AG10803 (cell line): ENCODE measurements at regions not wholly inside any gene's neighbourhood (a gene's known extent, or its start where the extent isn't known, plus 50 kb on each side); places are given as distances from the start of the nearest gene placed in this dataset.
"Not testable (repeated sequence)": the region's sequence is repeated elsewhere in the genome, so short reads cannot be mapped to it uniquely, and the experiment has no call there.

Experiments
- DNase-seq: peaks from one replicate; pipeline ENCODE4 v3.0.0; 2010; ENCODE audit warnings: low read depth
- H3K4me3 ChIP-seq: 2 replicates; pipeline ENCODE4 v1.5.1; 2011; ENCODE audit warnings: mild to moderate bottlenecking, low read length, control low read depth
- TF ChIP-seq, protein P1 (sequence below): conservative IDR thresholded peaks from 2 replicates; pipeline ENCODE4 v1.5.1; 2011; ENCODE audit warnings: mild to moderate bottlenecking, low read length, control low read depth, inconsistent platforms

GRCh38 chr10:123240776-123241175 is 86.6 kb downstream of the BUB3 start:
- no peak for DNase-seq
- TF ChIP-seq, protein P1, sequence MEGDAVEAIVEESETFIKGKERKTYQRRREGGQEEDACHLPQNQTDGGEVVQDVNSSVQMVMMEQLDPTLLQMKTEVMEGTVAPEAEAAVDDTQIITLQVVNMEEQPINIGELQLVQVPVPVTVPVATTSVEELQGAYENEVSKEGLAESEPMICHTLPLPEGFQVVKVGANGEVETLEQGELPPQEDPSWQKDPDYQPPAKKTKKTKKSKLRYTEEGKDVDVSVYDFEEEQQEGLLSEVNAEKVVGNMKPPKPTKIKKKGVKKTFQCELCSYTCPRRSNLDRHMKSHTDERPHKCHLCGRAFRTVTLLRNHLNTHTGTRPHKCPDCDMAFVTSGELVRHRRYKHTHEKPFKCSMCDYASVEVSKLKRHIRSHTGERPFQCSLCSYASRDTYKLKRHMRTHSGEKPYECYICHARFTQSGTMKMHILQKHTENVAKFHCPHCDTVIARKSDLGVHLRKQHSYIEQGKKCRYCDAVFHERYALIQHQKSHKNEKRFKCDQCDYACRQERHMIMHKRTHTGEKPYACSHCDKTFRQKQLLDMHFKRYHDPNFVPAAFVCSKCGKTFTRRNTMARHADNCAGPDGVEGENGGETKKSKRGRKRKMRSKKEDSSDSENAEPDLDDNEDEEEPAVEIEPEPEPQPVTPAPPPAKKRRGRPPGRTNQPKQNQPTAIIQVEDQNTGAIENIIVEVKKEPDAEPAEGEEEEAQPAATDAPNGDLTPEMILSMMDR = no peak
- no peak overlapping the region for H3K4me3 ChIP-seq

DNA sequence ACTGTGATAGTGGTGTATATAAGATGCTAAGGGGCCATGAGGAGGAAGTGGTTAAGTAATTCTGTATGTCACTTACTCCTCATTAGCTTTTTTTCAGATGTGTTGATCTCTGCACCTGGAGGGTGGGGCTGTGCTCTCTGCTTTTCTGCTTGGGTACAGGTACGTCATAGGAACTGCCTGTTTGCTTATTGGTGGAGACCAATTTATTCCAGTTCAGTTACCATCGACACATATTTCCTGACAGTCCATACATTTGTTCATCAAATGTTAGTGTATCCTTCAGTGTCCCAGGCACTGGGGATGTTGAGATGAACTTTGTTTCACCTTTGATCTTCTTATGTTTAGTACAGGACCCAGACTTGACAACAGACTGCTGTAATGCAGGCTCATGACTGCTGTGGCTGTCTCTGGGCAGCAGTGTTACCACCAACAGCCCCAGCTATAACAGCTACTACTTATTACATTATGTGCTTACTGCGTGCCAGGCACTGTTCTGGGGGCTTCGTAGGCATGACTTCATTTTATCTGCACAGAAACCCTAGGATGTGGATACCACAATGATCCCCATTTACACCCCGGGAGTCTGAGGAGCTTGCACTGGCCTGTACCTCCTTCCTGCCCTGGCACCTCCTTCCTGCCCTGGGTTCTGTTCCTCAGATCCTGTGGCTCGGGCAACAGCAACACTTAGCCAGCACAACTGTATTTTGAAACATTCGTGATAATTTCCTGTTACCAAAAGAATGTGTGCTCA is 87.4 kb downstream of the BUB3 start:
- DNase-seq = no peak
- H3K4me3 ChIP-seq = no peak overlapping the region
- TF ChIP-seq, protein P1 = no peak

GRCh38 chr10:123244747-123245146 is 90.5 kb downstream of the BUB3 start:
- TF ChIP-seq, protein P1 = no peak
- no peak for DNase-seq
- H3K4me3 ChIP-seq = no peak overlapping the region

- DNase-seq = no peak
- no peak overlapping the region for H3K4me3 ChIP-seq
- TF ChIP-seq, protein P1 = no peak
These were observed 91.1 kb downstream of the BUB3 start for GRCh38 chr10:123245264-123245663.

DNA sequence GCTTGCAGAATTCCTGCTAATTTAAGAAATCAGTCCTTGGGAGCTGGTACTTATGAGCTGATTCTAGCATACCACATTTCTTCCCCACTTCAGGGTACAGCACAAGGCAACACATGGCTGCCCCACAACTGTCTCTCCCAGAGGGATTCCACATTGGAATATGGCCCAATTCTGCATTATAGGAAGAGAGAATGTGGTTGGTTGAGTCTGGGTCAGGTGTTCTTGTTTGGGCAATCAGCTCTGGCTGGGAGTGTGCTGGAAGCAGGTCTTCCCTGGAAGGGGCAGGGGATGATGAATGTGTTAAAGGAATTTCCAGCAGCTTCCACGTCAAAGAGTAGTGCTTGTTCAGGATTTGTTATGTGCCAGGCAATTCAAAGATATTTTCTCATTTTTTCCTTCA is 95.7 kb downstream of the BUB3 start:
- no peak overlapping the region for H3K4me3 ChIP-seq
- TF ChIP-seq, protein P1 = no peak
- no peak for DNase-seq

- TF ChIP-seq, protein P1 = no peak
- no peak for DNase-seq
- no peak overlapping the region for H3K4me3 ChIP-seq
These were observed 96.4 kb downstream of the BUB3 start for GRCh38 chr10:123250640-123251039.

GRCh38 chr10:123252779-123253178 is 98.6 kb downstream of the BUB3 start:
- TF ChIP-seq, protein P1 = no peak
- no peak for DNase-seq
- H3K4me3 ChIP-seq = no peak overlapping the region

DNA sequence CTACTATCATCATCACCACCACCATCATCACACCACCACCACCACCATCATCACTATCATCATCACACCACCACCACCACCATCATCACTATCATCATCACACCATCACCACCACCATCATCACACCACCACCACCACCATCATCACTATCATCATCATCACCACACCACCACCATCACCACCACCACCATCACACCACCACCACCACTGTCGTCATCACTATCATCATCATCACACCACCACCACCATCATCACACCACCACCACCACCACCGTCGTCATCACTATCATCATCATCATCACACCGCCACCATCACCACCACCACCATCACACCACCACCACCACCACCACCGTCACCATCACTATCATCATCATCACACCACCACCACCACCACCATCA is 100.1 kb downstream of the BUB3 start:
- not testable (repeated sequence) for H3K4me3 ChIP-seq, DNase-seq
